Frontal cortex (tissue), 3 donors: ENCODE measurements at regions not wholly inside any gene's neighbourhood (a gene's known extent, or its start where the extent isn't known, plus 50 kb on each side); places are given as distances from the start of the nearest gene placed in this dataset.

Experiments
- DNase-seq, 2 donors: peaks; one replicate each; pipeline ENCODE4 v3.0.0; 2012; ENCODE audit warnings: low spot score in 2 of 2
- FAIRE-seq: peaks from 2 replicates; lab custom pipeline; 2012; peaks lifted over from hg19 to GRCh38; lab: Jason Lieb, UNC
- donor health status: control.
- donor health status: control.
- donor health status: control.

DNA sequence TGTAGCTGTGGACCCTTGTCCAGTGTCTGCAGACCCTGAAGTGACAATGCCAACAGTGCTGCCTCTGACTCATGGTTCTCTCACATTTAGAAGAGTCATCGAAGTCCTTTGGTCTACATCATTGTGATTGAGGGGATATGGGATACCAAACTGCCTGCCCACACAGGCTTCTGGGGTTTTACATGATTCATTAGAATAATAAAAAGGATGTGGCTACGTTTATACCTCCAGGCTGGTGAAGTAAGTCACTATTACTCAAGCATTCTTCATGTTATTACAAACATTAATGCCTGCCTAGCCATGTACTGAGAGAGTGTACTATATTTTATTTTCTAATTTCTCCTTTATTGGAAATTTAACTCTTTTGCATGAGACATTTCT is 365.7 kb downstream of the SPATA31D1 start:
- FAIRE-seq (no peak), DNase-seq (no peak)

DNA sequence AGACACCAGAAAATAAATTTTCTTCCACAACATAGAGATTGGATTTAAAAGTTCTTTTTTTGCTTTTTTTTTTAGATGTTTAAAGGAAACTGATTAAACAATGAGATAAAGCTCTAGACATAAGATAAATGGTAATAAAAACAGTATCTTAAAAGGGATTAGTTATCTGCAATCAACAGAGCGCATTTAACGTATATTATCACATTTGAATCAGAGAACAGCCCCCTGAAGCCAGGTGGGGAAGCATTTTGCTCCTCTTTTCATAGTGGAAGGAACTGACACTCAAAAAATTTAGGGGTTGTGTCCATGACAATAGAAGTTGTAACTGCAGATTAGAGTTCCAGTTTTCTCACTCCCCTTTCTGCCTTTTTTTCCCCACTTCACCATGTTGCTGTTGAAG is 367.6 kb downstream of the SPATA31D1 start:
- no peak for FAIRE-seq
- no peak for DNase-seq

DNA sequence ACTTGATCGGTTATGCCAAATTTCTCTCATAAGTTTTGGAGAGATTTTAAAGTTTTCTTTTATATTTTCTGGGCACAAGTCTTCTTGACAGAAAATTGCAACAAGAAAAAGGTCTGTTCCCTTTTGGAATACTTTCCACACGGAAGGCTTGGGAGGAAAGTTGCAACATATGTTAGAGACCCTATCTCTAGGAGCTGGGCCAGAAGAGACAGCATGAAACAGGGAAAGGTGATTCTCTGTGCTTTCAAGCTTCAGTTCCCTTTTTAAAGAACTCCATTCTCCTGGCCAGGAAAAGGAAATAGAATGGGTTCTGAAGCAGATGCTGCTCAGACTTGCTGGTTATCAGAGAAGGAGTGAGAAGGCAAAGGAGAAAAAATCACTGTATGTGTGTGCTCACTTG is 368.3 kb downstream of the SPATA31D1 start:
- no peak for DNase-seq
- FAIRE-seq, result no peak

DNA sequence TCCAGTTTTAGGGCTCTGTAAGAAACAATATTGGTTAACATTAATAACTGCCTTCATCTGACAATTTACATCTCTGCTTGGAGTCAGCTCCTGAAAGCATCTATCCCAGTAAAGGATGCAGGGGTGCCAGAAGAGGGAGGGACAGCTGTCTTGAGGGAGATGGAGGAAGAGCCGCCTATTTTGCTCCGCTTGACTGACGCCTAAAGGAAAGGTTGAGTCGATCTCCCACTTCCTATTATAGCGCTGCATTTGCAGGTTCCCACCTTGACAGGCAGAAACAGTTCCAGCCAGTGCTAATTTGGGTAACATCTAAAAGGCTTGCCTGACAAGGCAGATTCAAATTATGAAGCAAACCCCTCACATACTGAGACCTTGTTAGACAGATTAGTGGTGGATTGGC is 374.6 kb downstream of the SPATA31D1 start:
- FAIRE-seq, result no peak
- DNase-seq, result no peak

DNA sequence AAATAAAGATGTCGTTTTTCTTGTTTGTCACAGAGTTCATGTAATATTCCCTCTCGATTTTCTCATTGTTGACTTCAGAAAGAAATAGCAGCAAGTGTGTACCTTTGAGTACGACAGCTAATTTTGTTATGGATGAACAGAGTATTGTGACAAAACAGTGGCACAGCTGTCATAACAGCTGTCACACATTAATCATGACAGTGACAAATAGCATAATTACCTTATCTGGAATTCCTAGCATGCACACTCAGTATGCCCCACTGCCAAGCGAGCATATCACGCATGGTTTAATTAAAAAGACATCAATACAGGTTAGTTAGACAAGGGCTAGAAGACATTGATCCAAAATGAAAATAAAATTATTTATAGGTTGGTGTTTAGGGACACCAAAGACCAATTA is 375.1 kb downstream of the SPATA31D1 start:
- no peak for DNase-seq
- FAIRE-seq, result no peak

DNA sequence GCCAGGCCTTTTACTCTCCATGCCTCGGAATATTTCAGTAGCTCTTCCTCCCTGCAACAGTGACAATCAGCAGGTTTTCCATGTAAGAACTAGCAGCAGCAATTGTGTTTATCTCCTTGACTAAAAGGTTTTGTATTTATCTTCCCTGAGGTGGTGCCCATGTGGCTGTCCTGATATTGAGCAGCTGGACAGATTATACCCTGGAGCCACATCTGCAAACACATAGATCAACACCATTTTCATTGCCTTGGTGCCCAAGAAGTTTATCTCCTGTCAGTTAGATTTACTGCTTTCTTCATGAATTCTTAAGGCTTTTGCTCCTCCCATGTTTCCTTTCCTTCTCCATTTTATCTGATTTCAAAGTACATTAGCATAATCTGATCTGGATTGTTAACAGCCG is 378.4 kb downstream of the SPATA31D1 start:
- no peak for DNase-seq
- FAIRE-seq, result no peak

DNA sequence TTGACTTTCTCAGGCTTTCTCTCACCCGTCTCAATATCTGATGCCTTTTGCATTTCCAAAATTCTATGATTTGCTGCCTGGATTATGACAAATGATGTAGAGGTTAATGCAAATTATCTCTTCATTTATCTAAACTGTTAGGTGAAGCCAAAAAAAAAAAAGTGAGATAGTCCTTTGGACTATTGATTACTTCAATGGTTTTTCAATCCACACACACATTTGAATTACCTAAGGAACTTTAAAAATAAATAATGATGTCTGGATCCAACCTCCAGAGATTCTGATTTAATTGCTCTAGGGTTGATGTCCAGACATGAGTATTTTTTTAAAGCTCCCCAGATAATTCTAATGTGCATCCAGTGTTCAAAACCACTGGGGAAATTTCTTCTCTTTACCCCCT is 379.4 kb downstream of the SPATA31D1 start:
- FAIRE-seq, result no peak
- DNase-seq, result no peak

DNA sequence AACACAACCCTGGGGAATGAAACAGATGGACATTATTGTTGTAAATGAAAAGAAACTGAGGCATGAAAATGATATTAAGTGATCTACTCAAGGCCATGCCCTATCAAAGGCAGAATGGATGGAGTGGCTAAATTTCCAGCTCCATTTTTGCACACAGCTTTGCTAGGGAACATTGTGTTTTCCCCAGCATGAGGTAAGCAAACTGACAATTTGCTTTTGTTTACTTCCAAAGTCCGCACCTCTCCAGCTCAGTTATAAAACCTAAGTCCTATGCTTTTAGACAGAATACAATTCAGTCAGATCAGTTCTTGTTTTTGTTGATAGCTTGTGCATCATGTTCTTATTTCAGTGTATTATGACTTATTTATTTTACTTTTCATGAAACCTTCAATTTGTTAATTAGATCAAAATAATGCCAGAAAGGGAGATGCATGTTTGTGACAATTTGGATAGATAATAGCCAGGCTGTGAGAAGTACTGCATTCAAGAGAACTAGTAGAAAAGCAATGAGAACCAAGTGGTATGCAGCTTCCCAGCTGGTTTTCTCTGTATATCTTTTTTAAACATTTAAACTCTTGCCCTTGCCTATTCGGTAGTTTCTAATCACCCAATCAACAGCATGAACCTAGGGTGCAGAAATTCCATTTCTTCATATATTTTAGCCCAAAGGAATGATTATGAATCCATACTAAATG is 380.8 kb downstream of the SPATA31D1 start:
- DNase-seq (no peak), FAIRE-seq (no peak)

DNA sequence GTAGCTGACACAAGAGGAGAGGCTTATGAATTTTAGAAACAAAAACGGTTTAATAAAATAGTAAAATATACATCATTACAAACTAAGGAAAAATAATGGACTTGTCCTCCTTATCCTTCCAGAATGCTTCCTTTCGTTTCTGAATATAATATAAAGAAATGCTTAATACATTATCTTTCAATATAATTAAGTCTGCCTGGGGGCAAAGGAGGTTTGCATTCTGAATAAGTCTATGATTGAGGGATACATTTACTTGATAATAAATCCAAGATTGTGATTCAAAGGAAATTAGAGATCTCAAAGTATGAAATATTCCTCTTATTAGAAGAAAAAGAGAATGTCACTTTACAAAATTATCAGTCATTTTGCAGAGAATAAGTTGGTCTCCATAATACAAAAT is 386.5 kb downstream of the SPATA31D1 start:
- no peak for FAIRE-seq
- DNase-seq, result no peak

DNA sequence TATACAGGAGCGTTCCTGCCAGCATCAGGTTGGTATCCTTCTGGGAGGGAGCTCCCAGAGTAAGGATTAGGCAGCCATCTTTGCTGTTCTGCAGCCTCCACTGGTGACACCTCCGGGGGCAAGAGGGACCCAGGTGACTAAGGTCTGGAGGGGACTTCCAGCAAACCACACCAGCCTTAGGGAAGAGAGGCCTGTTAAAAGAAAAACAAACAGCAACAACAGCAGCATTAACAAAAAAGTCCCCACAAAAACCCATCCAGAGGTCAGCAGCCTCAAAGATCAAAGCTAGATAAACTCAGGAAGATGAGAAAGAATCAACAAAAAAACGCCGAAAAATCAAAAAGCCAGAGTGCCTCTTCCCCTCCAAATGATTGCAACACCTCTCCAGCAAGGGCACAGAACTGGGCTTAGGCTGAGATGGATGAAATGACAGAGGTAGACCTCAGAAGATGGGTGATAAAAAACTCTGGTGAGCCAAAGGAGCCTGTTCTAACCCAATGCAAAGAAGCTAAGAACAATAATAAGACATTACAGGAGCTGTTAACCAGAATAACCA is 388.2 kb downstream of the SPATA31D1 start:
- DNase-seq, result no peak
- no peak for FAIRE-seq

DNA sequence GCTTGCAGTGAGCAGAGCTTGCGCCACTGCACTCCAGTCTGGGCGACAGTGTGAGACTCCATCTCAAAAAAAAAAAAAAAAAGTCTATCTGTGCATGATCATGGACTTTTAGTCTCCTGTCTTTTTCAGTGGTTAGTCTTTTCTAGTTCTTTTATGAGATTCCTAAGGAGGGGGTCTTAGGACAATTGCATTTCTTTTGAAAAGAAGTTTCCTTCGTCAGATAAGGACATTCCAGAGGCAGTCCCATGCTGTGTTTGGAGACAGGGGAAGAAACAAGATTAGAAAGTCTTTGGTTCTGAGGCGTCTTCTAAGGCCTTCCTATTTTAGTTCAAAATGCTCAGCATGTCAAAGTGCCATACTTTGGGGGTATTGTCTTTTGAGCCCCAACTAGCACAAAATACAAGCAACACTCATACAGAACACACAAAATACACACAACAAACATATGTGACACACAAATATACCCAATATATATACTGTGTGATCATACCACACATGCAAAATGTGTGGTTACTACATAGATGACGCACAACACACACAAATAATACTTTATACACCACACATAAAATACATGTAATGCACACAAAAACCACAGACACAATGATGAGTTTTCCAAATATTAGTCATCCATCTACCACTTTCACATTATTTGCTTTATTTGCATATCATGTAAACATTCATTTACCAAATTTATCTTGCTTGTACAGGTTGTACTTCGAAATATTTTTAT is 394.5 kb downstream of the SPATA31D1 start:
- DNase-seq, result no peak
- no peak for FAIRE-seq

DNA sequence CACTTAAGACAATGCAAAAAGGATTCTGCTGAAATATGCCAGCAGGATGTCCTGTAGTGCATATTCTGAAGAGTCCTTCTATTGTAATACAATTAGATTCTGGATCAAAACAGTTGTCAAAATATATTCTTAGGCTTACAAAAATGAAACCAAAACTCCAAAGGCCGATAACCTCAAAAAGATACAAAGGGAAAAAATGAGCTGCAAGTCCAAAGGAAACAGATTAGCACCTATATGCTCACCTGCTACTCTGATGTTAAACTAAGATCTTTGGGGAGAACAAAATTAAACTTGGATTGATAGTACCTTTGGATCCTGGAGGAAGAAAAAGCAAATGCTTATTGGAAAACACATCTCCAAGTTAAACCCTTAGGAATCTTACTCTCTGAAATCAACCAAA is 397.1 kb downstream of the SPATA31D1 start:
- no peak for FAIRE-seq
- no peak for DNase-seq

DNA sequence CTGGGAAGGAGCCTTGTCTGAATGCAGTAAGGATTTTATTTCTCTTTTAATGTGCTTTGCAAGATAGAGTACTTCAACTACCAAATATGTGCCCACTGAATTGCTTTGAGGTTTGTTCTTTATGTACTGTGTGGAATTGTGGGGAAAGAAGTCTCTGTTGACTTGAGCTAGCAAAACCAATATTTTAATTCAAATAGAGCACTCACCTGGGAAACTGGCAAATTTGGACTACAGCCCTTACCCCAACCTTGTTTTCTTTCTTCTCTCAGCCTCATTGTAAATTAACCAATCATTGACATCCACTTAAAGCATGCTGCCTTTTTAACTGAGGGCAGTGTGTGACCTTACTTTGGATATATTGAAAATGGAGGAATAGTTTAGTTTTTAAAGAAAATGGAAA is 409.0 kb downstream of the SPATA31D1 start:
- no peak for FAIRE-seq
- no peak for DNase-seq

DNA sequence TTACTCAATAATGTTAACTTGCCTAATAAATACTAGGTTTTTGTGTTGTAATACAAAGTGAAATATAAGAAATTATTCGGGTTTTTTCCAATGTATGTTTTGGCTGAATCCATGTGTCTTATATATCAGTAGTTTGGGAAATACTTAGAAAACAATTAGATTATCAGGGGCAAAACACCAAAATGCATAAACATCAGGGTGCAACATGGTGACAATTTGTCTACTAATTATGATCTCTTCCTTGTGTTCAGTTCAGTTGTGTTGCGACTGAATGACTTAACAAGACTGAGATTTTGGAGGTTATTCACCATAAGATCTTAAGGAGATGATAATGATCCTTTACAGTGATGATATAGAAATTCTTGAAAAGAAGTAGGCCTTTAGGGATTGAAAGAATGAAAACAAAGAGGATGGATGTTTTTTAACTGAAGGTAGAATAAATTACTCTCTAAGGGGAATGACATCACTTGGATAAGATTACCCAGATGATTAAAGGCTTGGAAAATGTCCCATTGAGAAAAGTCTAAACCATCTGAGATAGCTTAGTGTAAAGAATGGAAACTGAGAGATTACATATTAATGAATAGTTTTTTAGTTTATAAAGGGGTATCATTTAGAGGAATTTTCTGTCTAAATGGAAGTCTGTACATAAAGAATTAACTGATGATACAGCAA is 415.8 kb downstream of the SPATA31D1 start:
- DNase-seq (no peak), FAIRE-seq (no peak)

DNA sequence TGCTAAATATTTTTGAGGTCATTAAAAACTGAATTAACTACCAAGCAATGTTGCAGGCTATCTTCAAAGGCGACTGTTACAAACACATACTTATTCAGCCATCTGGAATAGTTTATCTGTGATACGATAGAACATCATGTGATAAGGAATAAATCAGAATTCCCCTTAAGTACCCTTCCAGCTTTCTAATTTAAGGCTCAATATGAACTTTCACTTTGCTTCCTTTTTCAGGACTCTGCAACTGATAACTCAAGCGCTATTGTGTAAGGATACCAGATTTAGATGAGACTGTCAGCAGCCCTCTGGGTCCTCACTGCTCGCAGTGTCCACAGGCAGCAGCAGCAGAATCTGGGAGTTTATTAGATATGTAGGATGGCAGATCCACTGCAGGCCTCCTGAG is 416.3 kb downstream of the SPATA31D1 start:
- no peak for DNase-seq
- FAIRE-seq, result no peak

DNA sequence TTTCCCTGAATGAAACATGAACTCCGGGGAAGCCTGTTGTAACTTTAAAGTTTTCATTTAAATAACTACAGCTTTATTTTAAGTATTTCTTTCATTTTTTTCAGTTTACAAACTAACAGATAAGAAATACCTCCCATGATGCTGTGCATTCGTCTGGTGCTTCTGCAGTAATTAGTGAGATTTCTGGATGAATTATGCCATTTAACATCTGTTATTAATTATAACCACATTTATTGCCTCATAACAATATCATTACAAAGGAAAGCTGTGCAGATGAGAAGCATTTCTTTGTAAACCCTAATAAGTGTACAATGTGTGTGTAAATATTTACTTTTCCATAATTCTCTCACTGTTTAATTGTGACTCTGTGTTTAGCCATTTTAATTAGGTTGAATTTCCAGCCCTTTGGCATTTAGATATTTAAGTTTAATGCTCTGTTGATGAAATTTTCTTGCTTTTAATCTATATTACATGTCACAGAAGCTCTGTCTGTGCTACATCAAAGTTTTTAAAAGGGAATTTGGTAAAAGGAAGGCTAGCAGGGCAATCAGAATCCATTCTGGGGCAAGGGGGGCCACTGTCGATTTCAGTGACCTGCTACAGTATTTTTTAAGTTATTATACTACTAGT is 418.0 kb downstream of the SPATA31D1 start:
- no peak for FAIRE-seq

DNA sequence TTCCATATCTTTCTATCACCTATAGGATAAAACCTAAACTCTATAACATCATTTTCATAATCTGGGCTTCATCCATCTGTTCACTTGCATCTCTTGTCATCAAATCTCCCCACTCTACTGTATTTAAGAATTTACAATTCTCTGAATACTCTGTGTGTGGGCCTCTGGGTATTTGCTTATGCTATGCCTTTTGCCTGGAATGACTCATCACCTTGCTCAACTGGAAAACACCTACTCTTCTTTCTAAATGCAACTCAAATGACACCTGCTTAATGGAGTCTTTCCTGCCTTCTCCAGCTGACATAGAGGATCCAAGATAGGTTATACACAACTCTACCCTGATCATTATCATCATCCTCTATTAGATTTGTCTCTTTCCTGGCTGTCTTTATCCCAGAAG is 421.7 kb downstream of the SPATA31D1 start:
- FAIRE-seq, result no peak
- no peak for DNase-seq

More for the DNA sequence above, 418.0 kb downstream of the SPATA31D1 start:
- no peak for DNase-seq

DNA sequence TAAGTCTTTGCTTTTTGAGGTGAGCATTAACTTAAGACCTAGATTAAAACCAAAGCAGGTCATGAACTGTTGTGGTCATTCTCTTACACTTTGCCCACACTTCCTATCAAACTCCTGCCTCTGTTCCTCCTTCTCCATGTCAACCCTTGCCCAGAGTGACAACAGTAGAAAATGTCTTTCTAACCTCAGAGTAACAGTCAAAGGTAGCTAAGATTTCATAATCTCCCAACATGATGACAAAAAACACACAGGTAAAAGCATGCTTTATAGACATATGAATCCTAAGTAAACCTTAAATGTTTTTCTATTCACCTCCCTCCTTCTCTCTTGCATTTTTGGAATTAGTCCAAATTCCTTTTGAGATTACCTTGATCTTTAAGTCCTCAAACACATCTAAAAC is 422.3 kb downstream of the SPATA31D1 start:
- DNase-seq, result no peak
- FAIRE-seq, result no peak

DNA sequence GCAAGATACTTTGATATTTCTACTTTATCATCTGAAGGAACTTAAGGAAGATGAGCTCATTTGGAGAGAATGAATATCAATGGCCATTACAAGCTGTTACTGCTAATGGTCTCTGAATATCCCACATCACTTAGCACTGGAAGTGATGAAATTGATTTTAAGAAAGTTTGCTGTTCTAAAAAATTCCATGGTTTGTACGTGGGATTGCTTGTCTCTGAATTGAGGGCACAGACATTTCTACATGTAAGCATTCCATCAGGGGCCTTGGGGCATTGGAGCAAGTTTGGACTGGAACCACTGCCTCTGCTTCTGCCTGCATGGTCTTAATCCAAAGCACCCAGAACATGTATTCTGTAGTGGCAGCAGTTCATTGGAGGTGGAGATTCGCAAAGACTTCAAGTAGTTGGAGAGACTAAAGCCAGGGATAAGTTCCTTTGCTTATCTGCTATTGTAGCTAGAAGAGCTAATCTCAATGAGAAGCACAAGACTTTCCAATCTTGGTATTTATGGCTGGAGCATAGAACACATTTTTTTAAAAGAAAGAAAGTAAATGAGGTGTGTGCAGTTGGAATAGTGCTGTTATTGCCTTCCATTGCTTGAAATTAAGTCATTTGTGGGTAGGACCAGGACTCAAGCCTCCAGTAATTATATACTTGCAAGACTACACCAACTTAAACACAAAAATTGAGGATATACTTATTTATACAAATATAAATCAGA is 424.2 kb downstream of the SPATA31D1 start:
- no peak for FAIRE-seq

DNA sequence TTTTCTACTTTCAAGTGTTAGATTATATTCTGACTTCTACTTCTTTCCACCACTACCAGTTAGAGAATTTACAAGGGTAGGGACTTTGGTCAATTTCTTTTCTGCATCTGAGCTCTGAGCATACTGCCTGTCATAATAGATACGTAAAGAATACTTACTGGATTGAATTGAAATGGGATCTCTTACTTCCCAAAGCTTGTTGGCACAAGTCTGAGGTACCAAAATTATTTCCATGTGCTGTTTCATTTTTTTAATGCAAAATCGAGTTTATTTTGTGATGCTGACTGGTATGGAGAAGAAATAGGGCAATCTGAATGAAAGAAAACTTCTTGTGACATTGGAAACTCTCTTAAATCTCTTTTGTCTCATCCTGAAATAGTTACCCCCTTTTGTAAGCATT is 428.9 kb downstream of the SPATA31D1 start:
- no peak for DNase-seq
- FAIRE-seq, result no peak

More for the DNA sequence above, 424.2 kb downstream of the SPATA31D1 start:
- DNase-seq, result no peak
